K562 (cell line): ENCODE measurements at regions not wholly inside any gene's neighbourhood (a gene's known extent, or its start where the extent isn't known, plus 50 kb on each side); places are given as distances from the start of the nearest gene placed in this dataset.

Experiments
- ATAC-seq: fragments of 200-7000 bp; cut with Tn5 transposase; 3 replicates; pipeline ENCODE4 v1.9.1; 2020; ENCODE audit warnings: moderate library complexity
- BruUV-seq: library from RNA; stranded (reverse); fragments of 400-500 nt; replicated peaks from 2 replicates; lab custom pipeline; 2021; lab: Mats Ljungman, UMichigan
- CTCF ChIA-PET: fragments of 300-600 bp; formaldehyde crosslinking; extraction: SDS; loops from one replicate; lab custom pipeline; 2021; ENCODE audit warnings: low intra/inter-chr PET ratio; lab: Yijun Ruan, JAX
- POLR2A ChIA-PET: fragments of 300-600, 350-650 bp; sonication (Branson Sonifier 250); formaldehyde crosslinking; extraction: SDS; loops from one replicate; lab custom pipeline; 2021; ENCODE audit warnings: antibody characterized with exemption, inconsistent platforms; lab: Yijun Ruan, JAX
- DNase-seq, 4 experiments: peaks; one replicate each; pipeline versions ENCODE4 v3.0.0 to v3.0.0-alpha.2; 2011 to 2018; ENCODE audit warnings: low spot score in 3 of 4, mixed read lengths in 3 of 4; ENCODE audit errors: extremely low read depth in 1 of 4
- FAIRE-seq: peaks from 2 replicates; lab custom pipeline; 2011; peaks lifted over from hg19 to GRCh38; lab: Jason Lieb, UNC
- H2AFZ ChIP-seq: 2 replicates; pipeline ENCODE4 v1.6.0; 2011; ENCODE audit warnings: low read depth, low read length, control low read depth, inconsistent platforms
- H3K27ac ChIP-seq: fragments of 200-600 bp; 3 replicates; pipeline ENCODE4 v1.8.0; 2011; ENCODE audit warnings: low read depth, mild to moderate bottlenecking, control low read depth, inconsistent platforms, low read length, moderate library complexity, mixed read lengths; ENCODE audit errors: extremely low read depth
- H3K27me3 ChIP-seq, 2 experiments: fragments of 300-600 bp in 1 of 2; 2 replicates in 1 of 2; 3 replicates in 1 of 2; pipeline versions ENCODE4 v1.6.0 to v1.8.0; 2011; ENCODE audit warnings: inconsistent platforms in 2 of 2, low read length in 2 of 2, mild to moderate bottlenecking in 1 of 2, mixed read lengths in 1 of 2, moderate library complexity in 1 of 2; ENCODE audit not compliant: control insufficient read depth in 2 of 2, insufficient read depth in 2 of 2
- H3K36me3 ChIP-seq: fragments of 300-600 bp; 3 replicates; pipeline ENCODE4 v1.8.0; 2011; ENCODE audit warnings: mild to moderate bottlenecking, low read length, inconsistent platforms; ENCODE audit not compliant: control insufficient read depth, insufficient read depth
- H3K4me1 ChIP-seq, 2 experiments: fragments of 200-600 bp in 1 of 2; replicated peaks in 1 of 2; 2 replicates in 1 of 2; 3 replicates in 1 of 2; pipeline versions ENCODE4 v1.5.1 to v1.8.0; 2011; ENCODE audit warnings: inconsistent platforms in 2 of 2, low read length in 2 of 2, mild to moderate bottlenecking in 1 of 2, mixed read lengths in 1 of 2, moderate library complexity in 1 of 2; ENCODE audit not compliant: control insufficient read depth in 2 of 2, insufficient read depth in 2 of 2
- H3K4me2 ChIP-seq: 2 replicates; pipeline ENCODE4 v1.6.1; 2011; ENCODE audit warnings: low read length, control low read depth, inconsistent platforms, mixed read lengths; ENCODE audit not compliant: insufficient read depth
- H3K4me3 ChIP-seq: fragments of 200-600 bp; sonication (generic), shearing (Covaris generic); 2 replicates; pipeline ENCODE4 v1.5.1; 2016; ENCODE audit warnings: control low read depth, inconsistent platforms
- H3K79me2 ChIP-seq: fragments of 200-600 bp; 3 replicates; pipeline ENCODE4 v1.8.0; 2011; ENCODE audit warnings: low read length, inconsistent platforms; ENCODE audit not compliant: control insufficient read depth, insufficient read depth
- H3K9ac ChIP-seq, 2 experiments: 2 replicates each; pipeline versions ENCODE4 v1.6.0 to v1.6.1; 2011; ENCODE audit warnings: low read depth in 2 of 2, low read length in 2 of 2, control low read depth in 1 of 2, inconsistent platforms in 1 of 2, mild to moderate bottlenecking in 1 of 2, mixed read lengths in 1 of 2; ENCODE audit not compliant: insufficient read depth in 1 of 2
- H3K9me1 ChIP-seq: one replicate; pipeline ENCODE4 v1.6.0; 2011; ENCODE audit warnings: inconsistent platforms, mild to moderate bottlenecking, low read length, moderate library complexity; ENCODE audit not compliant: control insufficient read depth, insufficient read depth
- H3K9me3 ChIP-seq: replicated peaks from 2 replicates; pipeline ENCODE4 v1.5.1; 2011; ENCODE audit warnings: low read depth, low read length, inconsistent platforms; ENCODE audit not compliant: control insufficient read depth, insufficient read depth
- H4K20me1 ChIP-seq: replicated peaks from 2 replicates; pipeline ENCODE4 v1.6.1; 2011; ENCODE audit warnings: low read length, inconsistent platforms, mixed read lengths; ENCODE audit not compliant: control insufficient read depth, insufficient read depth
- BCOR ChIP-seq: fragments of 450-650 bp; IDR thresholded peaks from 2 replicates; pipeline ENCODE4 v1.6.1; 2016
- E2F3 ChIP-seq: fragments of 250-450 bp; sonication (Bioruptor Pico); IDR thresholded peaks from 2 replicates; pipeline ENCODE4 v1.4.0; 2020; ENCODE audit warnings: mild to moderate bottlenecking
- GTF2A2 ChIP-seq: IDR thresholded peaks from 2 replicates; pipeline ENCODE4 v1.6.1; 2016; ENCODE audit warnings: mild to moderate bottlenecking, missing genetic modification characterization, missing compliant biosample characterization
- HMGN3 ChIP-seq: IDR thresholded peaks from 2 replicates; pipeline ENCODE4 v1.6.1; 2011; ENCODE audit warnings: borderline replicate concordance, low read depth, mild to moderate bottlenecking, mixed read lengths, low read length; ENCODE audit not compliant: insufficient read length; ENCODE audit errors: extremely low read depth
- KAT8 ChIP-seq: fragments of 450-650 bp; IDR thresholded peaks from 2 replicates; pipeline ENCODE4 v1.6.1; 2016; ENCODE audit warnings: low read depth, mild to moderate bottlenecking
- MAFF ChIP-seq: IDR thresholded peaks from 2 replicates; pipeline ENCODE4 v1.6.1; 2012; ENCODE audit warnings: low read length, improper control_type of control experiment
- MCM5 ChIP-seq: fragments of 450-650 bp; IDR thresholded peaks from 2 replicates; pipeline ENCODE4 v1.6.1; 2016; ENCODE audit warnings: low read depth
- MIER1 ChIP-seq: fragments of 450-650 bp; IDR thresholded peaks from 2 replicates; pipeline ENCODE4 v1.6.1; 2016; ENCODE audit warnings: antibody characterized with exemption, mild to moderate bottlenecking, low read depth
- MTA3 ChIP-seq: fragments of 450-650 bp; formaldehyde crosslinking; IDR thresholded peaks from 2 replicates; pipeline ENCODE4 v1.6.1; 2017; ENCODE audit warnings: mild to moderate bottlenecking, borderline replicate concordance
- RBM15 ChIP-seq: fragments of 200-400 bp; formaldehyde crosslinking; IDR thresholded peaks from 2 replicates; pipeline ENCODE4 v1.6.1; 2018; ENCODE audit warnings: mild to moderate bottlenecking, low read length, moderate library complexity; ENCODE audit not compliant: insufficient read depth
- RFX7 ChIP-seq: fragments of 250-450 bp; sonication (Bioruptor Pico); IDR thresholded peaks from 2 replicates; pipeline ENCODE4 v1.5.1; 2021; ENCODE audit warnings: mild to moderate bottlenecking
- RNF2 ChIP-seq: sonication (generic); IDR thresholded peaks from 2 replicates; pipeline ENCODE4 v1.6.1; 2016
- SIX5 ChIP-seq, 2 experiments: IDR thresholded peaks; 2 replicates each; pipeline ENCODE4 v1.6.1; 2011; ENCODE audit warnings: low read length in 2 of 2, borderline replicate concordance in 1 of 2, low read depth in 1 of 2, mild to moderate bottlenecking in 1 of 2, moderate library complexity in 1 of 2; ENCODE audit not compliant: insufficient read depth in 1 of 2
- SMAD2 ChIP-seq: fragments of 150-350 bp; IDR thresholded peaks from 2 replicates; pipeline ENCODE4 v1.6.1; 2014; ENCODE audit warnings: low read depth, mild to moderate bottlenecking, low read length
- WGBS: fragments of 100-300 bp; shearing (Covaris generic); methylation state at CpG from one replicate; pipeline ENCODE4 v1.1.6; 2016; ENCODE audit warnings: low coverage, mixed read lengths; ENCODE audit not compliant: insufficient coverage; ENCODE audit errors: missing lambda C conversion rate; 5-methylcytosine and 5-hydroxymethylcytosine counted together
- in situ Hi-C: fragments of 300-500 bp; cut with MboI; formaldehyde crosslinking; loops from 4 replicates; pipeline ENCODE4 v1.15.0; 2018; ENCODE audit warnings: inconsistent platforms, mixed read lengths
- intact Hi-C: fragments of 100-400 bp; cut with micrococcal nuclease; formaldehyde crosslinking; loops from 2 replicates; pipeline ENCODE4 v1.14.2; 2022
- TF ChIP-seq, protein P1 (sequence below): fragments of 450-650 bp; IDR thresholded peaks from 2 replicates; pipeline ENCODE4 v1.6.1; 2016; ENCODE audit warnings: low read depth, mild to moderate bottlenecking, moderate library complexity
- TF ChIP-seq, protein P2 (sequence below): sonication (generic); formaldehyde crosslinking; IDR thresholded peaks from 2 replicates; pipeline ENCODE4 v1.8.0; 2022; ENCODE audit warnings: missing genetic modification reagents, mild to moderate bottlenecking, borderline replicate concordance

DNA sequence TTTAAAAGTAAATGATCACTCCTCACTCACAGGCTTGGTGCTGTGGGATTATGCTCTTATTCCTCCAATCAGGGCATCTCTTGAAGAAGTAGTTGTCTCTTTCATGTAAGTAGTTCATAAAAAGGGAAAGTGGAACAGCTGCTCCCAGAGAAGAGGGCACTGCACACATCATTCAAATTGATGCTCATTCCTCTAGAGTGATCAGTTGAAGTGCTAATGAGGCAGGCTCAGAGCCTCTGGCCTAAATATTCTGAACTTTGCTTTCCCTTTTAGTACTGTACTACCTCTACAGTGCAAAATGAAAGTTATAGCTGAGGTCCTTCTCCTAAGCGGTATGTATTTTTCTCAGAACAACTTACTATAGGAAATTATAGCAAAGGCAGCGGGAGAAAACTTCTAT is 1453.1 kb downstream of the ARAP2 start (continued):
- TF ChIP-seq, protein P1, sequence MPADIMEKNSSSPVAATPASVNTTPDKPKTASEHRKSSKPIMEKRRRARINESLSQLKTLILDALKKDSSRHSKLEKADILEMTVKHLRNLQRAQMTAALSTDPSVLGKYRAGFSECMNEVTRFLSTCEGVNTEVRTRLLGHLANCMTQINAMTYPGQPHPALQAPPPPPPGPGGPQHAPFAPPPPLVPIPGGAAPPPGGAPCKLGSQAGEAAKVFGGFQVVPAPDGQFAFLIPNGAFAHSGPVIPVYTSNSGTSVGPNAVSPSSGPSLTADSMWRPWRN: no peak
- TF ChIP-seq KAT8: no peak
- no peak for TF ChIP-seq E2F3 (CRISPR knock-in tag)
- TF ChIP-seq GTF2A2 (tag): no peak
- no peak for TF ChIP-seq HMGN3
- TF ChIP-seq MIER1: no peak
- no peak for TF ChIP-seq MTA3
- no peak for TF ChIP-seq MAFF
- TF ChIP-seq RNF2: no peak
- TF ChIP-seq, all 486 proteins: peak for 0

DNA sequence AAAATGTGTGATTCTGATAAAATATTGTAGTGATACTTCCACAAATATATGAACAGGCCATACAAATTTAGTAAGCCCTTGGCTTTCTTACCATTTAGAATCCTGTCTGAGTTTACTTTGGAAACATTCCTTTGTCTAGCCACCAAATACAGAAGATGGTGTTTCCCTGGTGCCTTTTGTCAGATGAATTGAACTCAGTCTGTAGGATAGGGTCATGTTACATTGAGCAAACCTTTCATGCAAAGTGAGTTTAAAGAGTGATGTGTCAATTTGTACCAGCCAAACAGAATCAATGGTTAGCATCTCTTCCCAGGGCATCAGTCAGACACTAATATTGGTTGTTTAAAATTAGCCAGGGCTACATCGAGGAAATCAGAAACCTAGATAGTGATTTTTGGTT is 1443.4 kb downstream of the ARAP2 start:
- no peak overlapping the region for H3K4me3 ChIP-seq
- in situ Hi-C loops: no loop called here
- H3K9me3 ChIP-seq: no peaks in the 10 kb centered on the region
- BruUV-seq: no TSS peak
- H3K27me3 ChIP-seq: no peaks in the 10 kb centered on the region
- no peaks in the 10 kb centered on the region for H3K79me2 ChIP-seq
- CTCF ChIA-PET: no interaction called here
- H3K9me1 ChIP-seq: no peaks in the 10 kb centered on the region
- no CpG with 5 or more reads among the region's 1 CpG for WGBS
- no peak overlapping the region for H2AFZ ChIP-seq
- H3K36me3 ChIP-seq: no peaks in the 10 kb centered on the region
- no peak overlapping the region for H3K27ac ChIP-seq
- no peak for ATAC-seq
- H3K4me2 ChIP-seq: no peak overlapping the region
- H4K20me1 ChIP-seq: no peaks in the 10 kb centered on the region
- DNase-seq: no peak
- TF ChIP-seq RBM15 (no peak), BCOR (no peak), SMAD2 (no peak), SIX5 (IDR thresholded peaks at IDR 0.05; ENCODE audit: borderline replicate concordance in 1 of 2, insufficient read depth in 1 of 2, low read depth in 1 of 2, low read length in 2 of 2) (no peak), RFX7 (CRISPR knock-in tag) (no peak), MCM5 (no peak)
- TF ChIP-seq, protein P2, sequence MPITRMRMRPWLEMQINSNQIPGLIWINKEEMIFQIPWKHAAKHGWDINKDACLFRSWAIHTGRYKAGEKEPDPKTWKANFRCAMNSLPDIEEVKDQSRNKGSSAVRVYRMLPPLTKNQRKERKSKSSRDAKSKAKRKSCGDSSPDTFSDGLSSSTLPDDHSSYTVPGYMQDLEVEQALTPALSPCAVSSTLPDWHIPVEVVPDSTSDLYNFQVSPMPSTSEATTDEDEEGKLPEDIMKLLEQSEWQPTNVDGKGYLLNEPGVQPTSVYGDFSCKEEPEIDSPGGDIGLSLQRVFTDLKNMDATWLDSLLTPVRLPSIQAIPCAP (CRISPR knock-in tag): no peak
- TF ChIP-seq, all 486 proteins: peak for 0
- no peaks in the 10 kb centered on the region for H3K4me1 ChIP-seq
- no peak for FAIRE-seq
- H3K9ac ChIP-seq: no peak overlapping the region
- intact Hi-C loops: no loop called here
- POLR2A ChIA-PET: no interaction called here
